ENCODE measurements at regions not wholly inside any gene's neighbourhood (a gene's known extent, or its start where the extent isn't known, plus 50 kb on each side); places are given as distances from the start of the nearest gene placed in this dataset.

DNA sequence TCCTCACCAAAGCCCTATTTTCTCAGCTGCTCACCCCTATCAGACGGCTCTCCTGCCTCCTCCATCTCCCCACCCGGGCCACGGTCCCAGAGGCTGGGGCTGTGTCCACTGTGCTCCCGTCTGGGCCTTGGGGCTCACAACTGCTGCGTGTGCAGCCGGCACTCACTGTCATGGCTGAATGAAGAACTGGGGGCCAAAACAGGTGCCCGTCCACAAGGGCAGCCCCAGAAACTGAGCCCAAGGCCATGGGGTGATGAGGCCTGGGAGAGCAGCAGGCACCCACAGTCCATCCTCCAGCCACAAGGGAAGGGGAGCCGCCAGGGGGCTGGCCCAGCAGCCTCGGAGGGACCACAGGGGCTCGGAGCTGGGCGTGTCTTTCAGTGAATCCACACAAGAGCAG is 159.5 kb downstream of the DLL1 start:
- no peak for DNase-seq

GRCh38 chr6:170130771-170131241 is 160.1 kb downstream of the DLL1 start:
- no peak for DNase-seq

DNA sequence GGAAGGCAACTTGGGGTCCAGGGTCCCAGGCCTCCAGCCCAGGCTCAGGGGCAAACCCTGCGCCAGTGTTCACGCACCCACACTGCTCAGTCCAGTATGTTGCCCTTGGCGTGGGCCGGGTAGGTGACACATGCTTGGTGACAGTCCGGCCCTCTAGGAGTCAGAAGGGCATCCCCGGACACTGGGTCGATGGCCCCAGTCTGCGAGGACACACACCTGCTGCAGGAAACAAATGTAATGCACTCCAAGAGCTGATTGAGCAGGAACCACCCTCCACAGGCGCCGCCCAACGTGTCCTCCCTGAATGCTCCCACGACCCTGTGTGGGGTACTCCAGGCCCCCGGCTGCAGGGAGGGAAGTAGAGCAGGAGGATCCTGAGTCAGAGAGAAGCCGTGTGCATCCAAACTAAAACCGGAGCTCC is 160.7 kb downstream of the DLL1 start:
- DNase-seq, result no peak

GRCh38 chr6:170129691-170130171 is 161.1 kb downstream of the DLL1 start:
- DNase-seq, result no peak

DNA sequence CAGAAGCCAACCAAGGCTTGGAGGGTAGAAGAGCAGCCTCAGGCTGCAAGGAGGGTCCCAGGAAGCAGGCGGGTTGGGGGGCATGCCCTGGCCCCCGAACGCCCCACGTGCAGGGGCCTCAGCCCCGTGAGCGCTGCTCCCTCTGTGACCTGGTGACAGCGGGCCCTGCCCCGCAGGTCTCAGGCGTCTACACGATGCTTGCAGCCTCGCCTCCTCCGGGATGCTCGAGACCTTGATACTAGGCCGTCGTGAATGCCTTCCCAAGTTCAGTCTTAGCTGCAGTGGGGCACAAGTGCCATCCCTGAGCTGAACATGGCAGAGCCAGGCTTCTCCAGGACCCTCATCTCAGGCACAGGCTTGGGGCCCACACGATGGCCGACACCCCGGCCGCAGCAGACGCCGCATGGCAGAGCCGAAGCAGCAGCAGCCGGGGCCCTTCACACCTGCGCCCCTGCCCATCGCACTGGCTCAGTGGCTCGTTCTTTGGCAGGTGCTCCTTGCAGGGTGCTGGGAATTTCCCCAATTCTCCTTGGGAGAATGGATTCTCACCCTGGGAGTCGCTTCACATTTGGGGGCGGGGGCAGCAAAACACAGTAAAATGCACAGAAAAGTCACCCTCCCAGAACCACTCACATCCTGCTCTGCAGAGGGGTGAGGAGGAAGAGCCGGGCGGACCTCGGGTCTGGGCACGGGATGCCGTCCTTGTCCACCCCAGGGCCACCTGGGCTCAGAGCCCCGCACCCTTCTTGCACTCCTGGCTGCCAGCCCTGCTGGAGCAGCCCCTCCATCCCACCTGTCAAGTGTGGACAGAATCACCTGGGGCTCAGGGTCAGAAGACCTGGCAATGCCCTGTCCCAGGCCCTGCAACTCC is 161.8 kb downstream of the DLL1 start:
- DNase-seq, result no peak

- DNase-seq, result no peak
These were observed 162.5 kb downstream of the DLL1 start for GRCh38 chr6:170128346-170128745.

GRCh38 chr6:170127151-170127550 is 163.7 kb downstream of the DLL1 start:
- no peak for DNase-seq

GRCh38 chr6:170125456-170126300 is 165.2 kb downstream of the DLL1 start:
- no peak for DNase-seq

DNA sequence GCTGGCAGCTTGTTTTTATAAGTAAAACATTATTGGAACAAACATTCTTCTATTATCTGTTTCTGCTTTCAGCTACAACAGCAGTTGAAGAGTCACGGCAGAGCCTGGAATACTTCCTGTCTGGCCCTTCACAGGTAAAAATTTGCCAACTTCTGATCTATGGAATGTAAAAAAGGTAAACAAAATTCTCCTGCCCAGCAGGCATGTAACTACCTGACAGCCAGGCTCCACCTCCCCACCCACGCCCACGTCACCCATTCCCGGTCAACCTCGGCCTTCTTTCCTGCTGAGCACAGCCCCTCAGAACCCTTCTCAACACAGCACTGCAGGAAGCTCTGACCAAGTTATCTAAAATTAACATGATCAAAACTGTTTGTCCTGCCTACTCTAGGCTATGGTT is 166.0 kb downstream of the DLL1 start:
- no peak for DNase-seq

DNA sequence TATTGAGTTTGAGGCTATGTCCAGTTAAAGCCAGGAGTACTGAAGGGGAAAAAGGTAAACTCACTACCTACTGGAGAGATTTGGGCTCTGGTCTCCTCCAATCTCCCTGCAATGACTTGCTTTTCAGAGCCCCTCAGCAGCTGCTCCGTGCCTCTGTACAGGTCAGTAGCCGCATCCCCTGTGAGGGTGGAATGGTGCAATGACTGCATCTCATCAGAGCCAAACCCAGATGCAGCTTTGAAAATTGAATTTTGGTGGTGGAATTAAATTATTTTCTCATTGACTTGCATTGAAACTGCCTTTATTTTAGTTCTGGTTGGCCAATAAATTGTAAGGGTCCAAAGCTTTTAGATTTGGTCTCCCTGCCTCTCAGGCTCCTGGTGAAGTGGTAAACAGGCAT is 166.7 kb downstream of the DLL1 start:
- DNase-seq, result no peak

- no peak for DNase-seq
These were observed 168.2 kb downstream of the DLL1 start for GRCh38 chr6:170122651-170123050.

GRCh38 chr6:170117111-170117972 is 173.5 kb downstream of the DLL1 start:
- no peak for DNase-seq

- DNase-seq, result no peak
These were observed 174.2 kb downstream of the DLL1 start for GRCh38 chr6:170116636-170117035.

DNA sequence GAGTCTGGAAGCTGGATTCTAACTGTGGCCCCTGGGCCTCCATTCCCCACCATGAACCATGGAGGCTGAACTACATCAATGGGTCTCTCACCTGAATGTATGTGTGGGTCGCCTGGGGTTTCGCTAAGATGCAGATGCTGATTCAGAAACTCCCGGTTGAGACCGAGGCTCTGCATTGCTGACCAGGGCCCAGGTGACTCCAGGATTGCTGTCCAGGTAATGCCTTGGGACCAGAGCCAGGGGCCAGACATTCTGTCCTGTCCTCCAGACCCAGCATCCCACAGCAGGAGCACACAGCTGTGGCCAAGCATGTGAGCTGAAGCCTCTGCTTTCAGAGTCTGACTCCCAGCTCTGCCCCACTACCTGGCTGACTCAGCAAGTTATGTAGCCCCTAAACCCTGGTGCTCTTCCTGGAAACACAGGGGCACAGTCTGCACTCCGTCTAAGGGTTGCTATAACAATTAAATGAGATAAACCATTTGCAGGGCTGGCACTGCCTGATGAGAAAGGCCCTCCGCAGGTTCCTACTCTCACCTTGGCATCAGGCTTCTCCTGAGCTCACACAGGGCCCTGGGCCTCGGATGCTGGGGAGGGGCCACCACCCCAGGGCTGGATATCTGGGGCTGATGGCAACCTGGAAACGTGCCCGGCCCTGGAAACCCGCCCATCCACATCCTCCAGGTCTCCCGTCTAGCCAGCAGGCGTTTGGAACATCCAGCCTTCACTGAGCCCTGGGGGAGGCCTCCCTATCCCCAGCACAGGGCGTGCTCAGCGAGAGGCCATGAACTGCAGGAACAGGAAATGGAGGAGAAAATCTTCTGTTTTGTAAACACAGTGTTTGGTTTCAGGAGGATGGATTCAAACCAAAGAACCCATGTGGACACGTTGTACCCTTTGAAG is 175.7 kb downstream of the DLL1 start:
- no peak for DNase-seq

DNA sequence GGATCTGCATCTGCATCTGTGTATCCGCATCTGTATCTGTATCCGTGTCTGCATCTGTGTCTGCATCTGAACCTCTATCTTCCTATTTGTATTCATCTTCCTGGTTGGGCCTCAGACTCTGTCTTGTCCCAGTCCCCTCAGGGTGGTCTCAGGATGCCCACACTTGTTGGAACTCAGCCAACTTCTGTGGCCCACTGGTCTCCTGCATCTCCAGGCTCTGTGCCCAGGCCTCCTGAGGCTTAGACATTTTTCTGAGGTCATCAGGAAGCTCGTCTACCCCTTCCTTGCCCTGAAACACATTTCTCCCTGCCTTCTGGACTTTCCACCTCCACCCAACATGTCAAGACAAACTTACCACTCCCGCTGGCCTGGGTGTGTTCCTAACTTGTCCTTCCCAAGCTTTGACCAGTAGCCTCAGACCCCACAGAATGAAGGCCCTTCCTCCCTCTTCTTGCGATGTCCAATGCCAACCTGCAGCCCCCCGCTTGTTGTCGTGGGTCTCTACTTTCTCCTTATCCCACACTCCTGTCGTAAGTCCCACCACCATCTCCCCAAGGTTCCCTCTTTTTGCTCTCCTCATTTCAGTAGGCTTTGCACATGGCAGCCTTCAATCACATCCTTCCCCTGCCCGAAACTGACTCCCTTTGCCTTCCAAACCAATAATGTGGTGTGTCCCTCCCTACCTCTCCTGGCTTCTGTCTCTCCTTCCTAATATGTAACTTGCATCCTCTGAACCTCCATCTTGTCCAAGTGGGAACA is 176.5 kb downstream of the DLL1 start:
- DNase-seq, result no peak

GRCh38 chr6:170113141-170113540 is 177.7 kb downstream of the DLL1 start:
- no peak for DNase-seq

- no peak for DNase-seq
These were observed 178.4 kb downstream of the DLL1 start for GRCh38 chr6:170112583-170112860.

GRCh38 chr6:170111816-170112582 is 178.9 kb downstream of the DLL1 start:
- DNase-seq, result no peak

GRCh38 chr6:170111141-170111664 is 179.7 kb downstream of the DLL1 start:
- no peak for DNase-seq

Data from fibroblast of upper back skin (primary cell).